Stimulated activated CD8-positive, alpha-beta memory T cell treated with anti-CD3 and anti-CD28 coated beads, Interleukin-7, amount 100 ng/mL, for 48 hours (primary cell): ENCODE measurements at regions not wholly inside any gene's neighbourhood (a gene's known extent, or its start where the extent isn't known, plus 50 kb on each side); places are given as distances from the start of the nearest gene placed in this dataset.

ENCODE experiments used
- DNase-seq, 2 donors: peaks; one replicate each; pipeline ENCODE4 v3.0.0-alpha.2; 2020; ENCODE audit warnings: low read depth in 1 of 2; ENCODE audit errors: extremely low read depth in 1 of 2

- no peak for DNase-seq
Measured at GRCh38 chr10:63735305-63735704, 214.1 kb downstream of the REEP3 start.

- DNase-seq = no peak
Measured at GRCh38 chr10:63738410-63738809, 217.2 kb downstream of the REEP3 start.

GRCh38 chr10:63744060-63744941 is 223.1 kb downstream of the REEP3 start:
- DNase-seq = no peak

DNA sequence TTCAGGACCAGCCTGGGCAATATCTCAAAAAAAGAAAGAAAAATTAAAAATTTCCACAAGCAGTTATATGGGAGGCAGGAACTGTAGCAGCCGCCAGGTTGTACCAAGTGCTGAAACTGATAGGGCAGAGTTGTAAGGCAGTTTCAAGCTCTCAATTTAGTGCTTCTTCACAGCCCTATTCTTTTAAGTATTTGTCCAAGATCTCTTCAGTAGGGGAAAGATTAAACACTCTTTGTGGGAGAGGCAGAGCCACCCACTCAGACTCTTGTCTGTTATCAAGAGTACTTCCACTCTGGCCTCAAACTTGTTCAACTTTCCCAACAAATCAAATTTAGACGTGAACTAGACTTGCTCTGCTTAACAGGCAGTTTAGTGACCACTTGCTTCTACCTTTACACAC is 228.7 kb downstream of the REEP3 start:
- DNase-seq = no peak

DNA sequence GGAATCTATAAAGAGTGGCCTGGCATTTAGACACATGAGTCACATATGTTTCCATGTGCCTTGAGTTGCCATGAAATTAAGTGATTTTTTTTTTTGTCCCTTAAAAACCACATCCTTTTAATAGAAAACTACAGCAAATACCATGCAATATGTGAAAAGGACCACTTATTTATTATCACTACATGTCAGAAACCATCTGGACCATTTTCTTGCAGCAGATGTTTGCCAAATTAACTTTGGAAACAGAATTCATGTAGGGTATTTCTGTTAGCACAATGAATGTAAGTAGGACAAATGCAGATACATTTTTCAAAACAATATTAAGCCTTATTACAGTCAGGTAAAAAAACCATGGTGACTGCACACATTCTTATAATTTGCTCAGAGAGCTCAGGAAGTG is 230.6 kb downstream of the REEP3 start:
- no peak for DNase-seq

DNA sequence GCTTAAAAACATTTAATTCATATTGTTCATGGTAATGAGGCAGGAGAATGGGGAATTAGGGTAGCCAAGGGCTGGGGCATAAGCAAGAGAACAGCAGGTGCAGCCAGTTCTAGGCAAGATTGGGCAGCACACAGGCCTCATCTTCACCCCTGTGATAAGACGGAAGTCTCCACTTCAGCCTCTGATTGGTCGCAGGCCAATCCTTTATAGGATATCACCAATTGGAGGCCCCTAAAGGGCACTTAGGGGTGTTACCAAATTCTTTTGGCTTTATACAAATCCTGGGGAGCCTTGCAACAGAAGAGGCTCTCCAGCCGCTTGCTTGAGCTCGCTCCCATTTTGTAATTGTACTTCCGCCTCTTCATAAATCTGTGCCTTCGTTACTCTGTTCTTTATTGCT is 231.1 kb downstream of the REEP3 start:
- DNase-seq = no peak

DNA sequence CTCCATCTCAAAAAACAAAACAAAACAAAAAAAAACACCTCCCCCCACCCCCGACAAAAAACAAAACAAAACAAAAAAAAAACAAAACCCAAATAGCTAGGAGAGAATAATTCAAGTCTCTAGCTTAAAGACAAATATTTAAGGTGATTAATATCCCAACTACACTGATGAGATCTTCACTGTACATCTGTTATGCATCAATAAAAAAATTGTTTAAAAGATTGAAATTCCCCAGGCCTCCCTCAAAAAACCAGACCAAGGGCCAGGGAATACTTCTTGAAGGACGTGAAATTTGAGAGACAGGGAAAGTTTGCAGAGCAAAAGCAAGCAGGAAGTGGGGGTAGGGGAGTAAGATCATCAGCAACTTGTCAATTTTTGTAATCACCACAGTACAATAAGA is 232.6 kb downstream of the REEP3 start:
- DNase-seq = no peak

- DNase-seq = no peak
Measured at GRCh38 chr10:63755441-63755840, 234.2 kb downstream of the REEP3 start.

GRCh38 chr10:63757067-63757466 is 235.9 kb downstream of the REEP3 start:
- DNase-seq = no peak

DNA sequence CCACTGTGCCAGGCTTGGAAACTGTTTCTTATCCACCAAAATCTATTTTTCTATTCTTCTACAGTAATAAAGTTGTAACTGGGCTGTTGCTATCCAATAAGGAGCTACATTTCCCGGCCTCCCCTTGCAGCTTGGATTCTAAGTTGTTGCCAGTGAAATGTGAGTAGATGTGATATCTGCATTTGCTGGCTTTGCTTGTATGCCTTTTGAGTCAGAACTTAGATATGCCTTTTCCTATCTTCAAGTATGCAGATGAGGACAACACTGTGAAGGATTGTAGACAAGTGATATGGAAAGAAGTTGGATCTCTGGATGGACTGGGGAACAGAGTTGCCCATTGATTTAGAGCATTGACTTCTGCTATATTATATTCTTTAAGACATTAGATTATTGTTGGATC is 236.9 kb downstream of the REEP3 start:
- DNase-seq = no peak

DNA sequence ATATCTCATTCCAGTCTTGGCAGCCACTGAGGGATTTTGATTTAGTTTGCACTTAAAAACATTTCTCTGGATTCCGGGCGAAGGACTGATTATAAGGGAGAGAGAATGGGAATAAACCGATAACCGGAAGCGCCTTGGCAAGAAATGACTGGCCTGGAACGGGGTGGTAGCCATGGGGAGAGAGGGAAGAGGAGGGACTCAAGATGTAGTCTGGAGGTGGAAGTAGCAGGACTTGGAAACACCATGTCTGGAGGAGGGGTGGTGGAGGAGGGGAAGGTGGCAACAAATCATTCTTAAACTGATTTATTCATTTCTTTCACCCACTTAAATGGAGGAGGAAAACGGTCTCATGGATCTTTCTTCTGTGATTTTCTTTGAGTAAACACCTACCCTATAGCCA is 238.1 kb downstream of the REEP3 start:
- DNase-seq = no peak

DNA sequence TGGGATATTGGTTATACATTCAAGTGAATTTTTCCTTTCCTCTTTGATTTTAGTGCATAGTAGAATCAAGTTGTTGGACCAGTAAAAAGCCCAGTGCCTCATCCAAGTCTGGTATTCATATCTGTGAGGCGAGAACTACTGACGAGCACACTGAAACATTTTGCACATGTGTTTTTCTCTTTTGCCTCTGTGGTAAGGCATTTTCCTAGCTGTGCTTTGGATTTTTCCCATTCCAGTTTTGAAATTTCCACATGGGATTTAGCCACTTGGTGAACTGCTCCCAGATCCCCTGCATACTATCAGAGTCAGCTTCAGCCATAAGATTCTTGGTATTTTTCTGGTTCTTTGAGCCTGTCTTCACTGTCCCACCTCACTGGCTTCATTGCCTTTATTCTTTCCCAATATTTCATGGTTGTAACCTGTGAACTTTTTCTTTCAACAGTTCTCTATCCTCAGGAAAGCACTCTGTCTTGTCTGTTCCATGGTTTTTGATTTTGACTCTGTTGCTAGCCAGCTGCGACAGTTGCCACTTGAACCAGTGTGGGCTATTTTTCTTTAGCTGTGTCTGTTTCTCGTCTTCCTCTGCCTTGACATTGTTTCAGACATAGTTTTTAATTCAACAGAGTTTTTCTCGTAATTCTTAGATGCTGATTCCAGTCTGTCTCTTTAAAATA is 239.0 kb downstream of the REEP3 start:
- no peak for DNase-seq

- no peak for DNase-seq
Measured at GRCh38 chr10:63760708-63761047, 239.5 kb downstream of the REEP3 start.

GRCh38 chr10:63761243-63761642 is 240.0 kb downstream of the REEP3 start:
- DNase-seq = no peak

DNA sequence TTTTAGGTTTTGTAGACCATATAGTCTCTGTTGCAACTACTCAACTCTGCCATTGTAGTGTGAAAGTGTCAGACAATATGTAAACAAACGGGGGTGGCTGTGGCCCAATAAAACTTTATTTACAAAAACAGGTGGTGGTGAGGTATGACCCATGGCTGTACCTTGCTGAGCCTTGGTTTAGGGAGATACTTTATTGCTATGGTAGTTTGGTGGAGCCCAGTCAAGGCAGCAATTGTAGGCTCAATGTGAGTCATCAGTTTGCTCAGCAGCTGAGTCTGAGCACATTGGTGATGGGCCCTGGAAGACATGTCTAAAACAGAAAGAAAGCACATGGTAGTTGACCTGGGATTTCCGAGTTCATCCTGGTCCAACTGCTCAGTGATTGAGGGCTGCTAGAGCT is 242.5 kb downstream of the REEP3 start:
- DNase-seq = no peak

DNA sequence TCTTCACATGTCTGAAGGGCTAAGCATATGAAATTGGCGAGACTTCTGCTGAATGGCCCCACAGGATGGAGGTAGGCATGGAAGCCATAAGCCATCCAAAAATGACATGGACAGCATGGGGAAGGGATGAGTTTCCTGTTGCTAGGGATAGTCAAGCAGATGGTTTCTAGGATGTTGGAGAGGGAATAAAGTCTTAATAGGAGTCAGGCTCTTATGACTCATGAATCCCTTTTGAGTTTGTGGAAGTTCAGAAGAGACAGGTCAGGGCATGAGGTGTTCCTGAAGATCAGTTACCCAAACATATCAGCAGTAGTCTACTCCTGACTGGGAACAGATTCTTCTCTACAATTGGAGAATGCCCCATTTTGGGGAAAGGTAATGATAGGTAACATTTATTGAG is 243.9 kb downstream of the REEP3 start:
- DNase-seq = no peak

DNA sequence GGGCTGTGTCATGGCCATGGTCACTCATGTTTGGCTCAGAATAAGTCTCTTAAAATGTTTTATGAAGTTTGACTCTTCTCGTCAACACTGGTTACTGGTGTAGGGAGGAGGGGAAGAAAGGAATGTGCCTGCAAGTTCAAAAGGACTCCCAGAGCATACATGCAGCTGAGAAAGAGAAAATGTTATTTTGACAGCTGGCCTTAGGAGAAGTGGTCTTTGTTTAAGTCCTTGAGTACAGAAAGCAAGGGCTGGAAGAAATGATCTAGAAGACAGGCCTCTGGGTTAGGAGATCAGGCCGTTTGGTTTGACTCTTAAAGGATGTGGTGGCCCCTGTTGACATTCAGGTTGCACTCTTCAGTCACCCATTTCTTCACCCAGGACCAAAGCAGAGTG is 245.5 kb downstream of the REEP3 start:
- DNase-seq = no peak

GRCh38 chr10:63767138-63767801 is 246.1 kb downstream of the REEP3 start:
- no peak for DNase-seq

DNA sequence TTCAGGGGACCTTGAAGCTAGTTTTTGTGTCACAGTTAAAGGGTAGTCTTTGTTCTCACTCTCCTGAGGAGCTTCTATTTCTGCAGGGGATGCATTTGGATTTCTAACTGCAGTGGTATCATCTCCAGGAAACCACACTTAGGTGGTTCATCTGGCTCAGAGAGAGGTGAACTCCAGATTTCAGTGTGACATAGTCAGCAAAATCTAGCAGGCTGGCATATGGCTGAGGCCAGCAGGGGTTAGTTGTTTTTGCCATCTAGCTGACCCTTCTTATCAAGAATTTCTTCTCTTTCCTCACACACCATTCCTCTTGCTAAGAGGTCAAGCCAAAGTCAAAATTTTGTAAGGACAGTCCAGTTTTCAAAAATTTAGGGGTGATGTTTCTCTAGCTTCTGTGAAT is 248.2 kb downstream of the REEP3 start:
- no peak for DNase-seq

GRCh38 chr10:63770523-63770922 is 249.3 kb downstream of the REEP3 start:
- DNase-seq = no peak

- no peak for DNase-seq
Measured at GRCh38 chr10:63772491-63772890, 251.3 kb downstream of the REEP3 start.

DNA sequence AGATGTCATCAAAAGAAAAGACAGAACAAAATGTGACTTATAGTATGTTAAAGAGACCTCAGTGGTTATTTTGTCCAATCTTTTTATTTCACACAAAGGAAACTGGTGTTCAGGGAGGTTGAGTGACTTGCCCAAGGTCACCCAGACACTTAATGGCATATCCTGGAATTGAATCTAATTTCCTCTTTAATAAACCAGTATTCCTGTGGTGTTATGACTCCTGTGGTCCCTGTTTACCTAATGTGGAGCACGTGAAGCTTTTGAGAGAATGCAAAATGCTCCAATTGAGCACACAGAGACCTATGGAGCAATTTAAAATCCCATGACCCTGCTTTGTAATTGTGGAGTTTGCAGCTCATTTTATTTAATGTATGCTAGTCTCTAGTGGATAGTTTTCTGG is 251.9 kb downstream of the REEP3 start:
- DNase-seq = no peak
